ENCODE measurements at regions not wholly inside any gene's neighbourhood (a gene's known extent, or its start where the extent isn't known, plus 50 kb on each side); places are given as distances from the start of the nearest gene placed in this dataset.
"Not testable (repeated sequence)": the region's sequence is repeated elsewhere in the genome, so short reads cannot be mapped to it uniquely, and the experiment has no call there.

GRCh38 chr4:3637326-3638016 lies 105.2 kb upstream of the LRPAP1 start:
- H3K4me3 Mint-ChIP-seq = no peak overlapping the region
- H3K9me3 Mint-ChIP-seq = no peaks in the 10 kb centered on the region
- no peaks in the 10 kb centered on the region for H3K36me3 Mint-ChIP-seq
- no peak for DNase-seq
- H3K27ac Mint-ChIP-seq = no peak overlapping the region
- no peaks in the 10 kb centered on the region for H3K4me1 Mint-ChIP-seq
- peaks cover 2 to 6% (median 6%) of the 10 kb centered on the region in 3 donors for H3K27me3 Mint-ChIP-seq (ENCODE audit: low read depth in 3 of 3)

GRCh38 chr4:3636646-3637320 lies 104.6 kb upstream of the LRPAP1 start:
- Mint-ChIP-seq H3K36me3 (no peaks in the 10 kb centered on the region), H3K27me3 (ENCODE audit: low read depth in 3 of 3) (peaks cover 2 to 6% (median 6%) of the 10 kb centered on the region in 3 donors), H3K9me3 (no peaks in the 10 kb centered on the region), H3K27ac (no peak overlapping the region), H3K4me3 (no peak overlapping the region), H3K4me1 (no peaks in the 10 kb centered on the region)
- no peak for DNase-seq

GRCh38 chr4:3636020-3636419 lies 103.8 kb upstream of the LRPAP1 start:
- not testable (repeated sequence) for H3K4me1 Mint-ChIP-seq; DNase-seq; H3K4me3 Mint-ChIP-seq; H3K9me3 Mint-ChIP-seq; H3K36me3 Mint-ChIP-seq; H3K27ac Mint-ChIP-seq; H3K27me3 Mint-ChIP-seq (ENCODE audit: low read depth in 3 of 3)

DNA sequence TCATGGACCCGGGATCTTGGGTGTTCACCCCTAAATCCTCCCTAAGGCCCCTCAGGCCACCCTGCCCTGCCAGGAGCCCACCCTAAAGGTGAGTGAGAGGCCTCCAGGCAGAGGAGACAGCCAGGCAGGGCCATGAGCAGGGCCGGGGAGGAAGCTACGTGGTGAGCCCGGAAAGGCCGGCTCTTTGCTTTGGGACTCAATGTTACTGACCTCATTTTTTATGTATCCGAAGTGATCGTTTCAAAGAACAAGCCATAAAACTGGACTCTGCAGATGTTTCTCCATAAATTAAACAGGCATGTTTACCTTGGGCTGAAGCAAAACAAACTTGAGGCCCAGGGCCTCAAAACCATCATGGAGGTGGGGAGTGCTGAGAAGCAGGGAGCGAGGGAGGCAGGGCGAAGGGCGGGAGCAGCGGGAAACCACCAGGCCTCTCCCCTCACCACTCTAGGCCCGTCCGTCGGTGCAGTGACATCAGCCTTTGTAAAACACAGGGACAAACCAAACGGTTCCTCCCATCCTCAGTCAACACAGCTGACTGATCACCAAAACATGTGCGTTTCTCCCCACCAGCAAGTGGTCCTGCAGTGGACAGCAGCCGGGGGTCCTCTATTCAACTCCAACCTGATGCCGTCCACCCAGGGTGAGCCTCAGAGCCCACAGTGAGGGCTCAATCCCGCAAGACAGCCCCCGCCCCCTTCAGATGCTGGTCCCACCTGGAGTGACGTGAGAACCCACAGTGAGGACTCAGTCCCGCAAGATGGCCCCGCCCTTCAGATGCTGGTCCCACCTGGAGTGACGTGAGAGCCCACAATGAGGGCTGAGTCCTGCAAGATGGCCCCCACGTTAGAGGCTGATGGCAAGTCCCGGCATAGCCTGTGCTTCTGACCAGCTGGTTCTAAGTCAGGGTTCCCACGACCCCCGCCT lies 102.9 kb upstream of the LRPAP1 start:
- peaks cover 2 to 6% (median 6%) of the 10 kb centered on the region in 3 donors for H3K27me3 Mint-ChIP-seq (ENCODE audit: low read depth in 3 of 3)
- no peak overlapping the region for H3K27ac Mint-ChIP-seq
- H3K4me3 Mint-ChIP-seq = no peak overlapping the region
- H3K36me3 Mint-ChIP-seq = no peaks in the 10 kb centered on the region
- H3K4me1 Mint-ChIP-seq = no peaks in the 10 kb centered on the region
- no peaks in the 10 kb centered on the region for H3K9me3 Mint-ChIP-seq
- DNase-seq = no peak

GRCh38 chr4:3634281-3634857 lies 102.1 kb upstream of the LRPAP1 start:
- no peaks in the 10 kb centered on the region for H3K4me1 Mint-ChIP-seq
- no peak overlapping the region for H3K4me3 Mint-ChIP-seq
- no peak for DNase-seq
- no peak overlapping the region for H3K27ac Mint-ChIP-seq
- no peaks in the 10 kb centered on the region for H3K9me3 Mint-ChIP-seq
- peaks cover 0 to 6% (median 4%) of the 10 kb centered on the region in 3 donors for H3K27me3 Mint-ChIP-seq (ENCODE audit: low read depth in 3 of 3)
- no peaks in the 10 kb centered on the region for H3K36me3 Mint-ChIP-seq

- not testable (repeated sequence) for H3K4me3 Mint-ChIP-seq; DNase-seq; H3K9me3 Mint-ChIP-seq; H3K27me3 Mint-ChIP-seq (ENCODE audit: low read depth in 3 of 3); H3K27ac Mint-ChIP-seq; H3K4me1 Mint-ChIP-seq; H3K36me3 Mint-ChIP-seq
These were observed 101.1 kb upstream of the LRPAP1 start for GRCh38 chr4:3633277-3633676.

DNA sequence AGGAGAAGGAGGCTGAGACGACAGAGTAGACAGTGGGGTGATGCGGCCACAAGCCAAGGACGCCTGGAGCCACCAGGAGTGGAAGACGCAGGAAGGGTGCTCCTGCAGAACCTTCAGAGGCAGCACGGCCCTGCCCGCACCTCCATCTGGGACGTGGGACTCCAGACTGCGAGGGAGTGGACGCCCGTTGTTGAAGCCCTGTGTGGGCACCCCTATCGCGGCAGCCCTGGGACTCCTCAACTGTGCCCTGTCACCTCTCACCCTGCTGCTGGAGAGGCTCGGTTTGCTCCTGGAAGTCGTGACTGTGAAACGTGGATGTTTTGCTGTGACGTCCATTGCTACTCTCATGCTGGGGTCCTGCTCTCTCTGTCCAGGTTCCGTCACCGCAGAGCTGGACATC lies 100.6 kb upstream of the LRPAP1 start:
- not testable (repeated sequence) for H3K27ac Mint-ChIP-seq; H3K4me3 Mint-ChIP-seq; H3K9me3 Mint-ChIP-seq; DNase-seq; H3K27me3 Mint-ChIP-seq (ENCODE audit: low read depth in 3 of 3); H3K36me3 Mint-ChIP-seq; H3K4me1 Mint-ChIP-seq

GRCh38 chr4:3631544-3632266 lies 99.5 kb upstream of the LRPAP1 start:
- not testable (repeated sequence) for H3K4me3 Mint-ChIP-seq; H3K36me3 Mint-ChIP-seq; H3K27me3 Mint-ChIP-seq (ENCODE audit: low read depth in 3 of 3); H3K4me1 Mint-ChIP-seq; H3K27ac Mint-ChIP-seq; DNase-seq; H3K9me3 Mint-ChIP-seq

GRCh38 chr4:3630598-3631543 lies 98.6 kb upstream of the LRPAP1 start:
- peaks cover 0 to 2% (median 0%) of the 10 kb centered on the region in 3 donors for H3K27me3 Mint-ChIP-seq (ENCODE audit: low read depth in 3 of 3)
- DNase-seq = no peak
- H3K36me3 Mint-ChIP-seq = no peaks in the 10 kb centered on the region
- no peak overlapping the region for H3K4me3 Mint-ChIP-seq
- no peaks in the 10 kb centered on the region for H3K4me1 Mint-ChIP-seq
- H3K27ac Mint-ChIP-seq = no peak overlapping the region
- H3K9me3 Mint-ChIP-seq = no peaks in the 10 kb centered on the region

- Mint-ChIP-seq H3K27ac (no peak overlapping the region), H3K4me1 (no peaks in the 10 kb centered on the region), H3K27me3 (ENCODE audit: low read depth in 3 of 3) (peaks cover 0 to 3% (median 2%) of the 10 kb centered on the region in 3 donors), H3K36me3 (no peaks in the 10 kb centered on the region), H3K4me3 (no peak overlapping the region), H3K9me3 (no peaks in the 10 kb centered on the region)
- no peak for DNase-seq
These were observed 97.9 kb upstream of the LRPAP1 start for GRCh38 chr4:3630136-3630597.

- Mint-ChIP-seq H3K4me1 (no peaks in the 10 kb centered on the region), H3K4me3 (no peak overlapping the region), H3K9me3 (no peaks in the 10 kb centered on the region), H3K36me3 (no peaks in the 10 kb centered on the region), H3K27ac (no peak overlapping the region), H3K27me3 (ENCODE audit: low read depth in 3 of 3) (peaks cover 2 to 3% (median 2%) of the 10 kb centered on the region in 3 donors)
- DNase-seq = no peak
These were observed 97.4 kb upstream of the LRPAP1 start for GRCh38 chr4:3629665-3630064.

GRCh38 chr4:3629176-3629575 lies 97.0 kb upstream of the LRPAP1 start:
- H3K27ac Mint-ChIP-seq; H3K4me3 Mint-ChIP-seq; H3K36me3 Mint-ChIP-seq; H3K4me1 Mint-ChIP-seq; H3K27me3 Mint-ChIP-seq (ENCODE audit: low read depth in 3 of 3); DNase-seq; H3K9me3 Mint-ChIP-seq: not testable (repeated sequence)

DNA sequence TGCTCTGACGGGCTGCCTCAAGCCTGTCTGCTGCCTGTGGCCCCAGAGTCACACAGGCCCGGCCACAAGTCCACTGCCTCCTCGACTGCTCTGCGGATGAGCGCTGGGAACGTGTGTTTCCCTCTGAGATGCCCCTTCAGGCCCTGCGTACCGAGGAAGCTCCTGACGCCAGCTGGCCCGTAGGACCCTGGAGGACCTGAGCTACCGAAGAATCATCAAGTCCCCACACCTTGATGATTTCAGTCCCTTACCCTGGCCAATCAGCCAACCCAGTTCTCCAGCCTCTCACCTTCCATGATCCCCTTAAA lies 96.6 kb upstream of the LRPAP1 start:
- no peaks in the 10 kb centered on the region for H3K9me3 Mint-ChIP-seq
- no peak overlapping the region for H3K4me3 Mint-ChIP-seq
- DNase-seq = no peak
- H3K27ac Mint-ChIP-seq = no peak overlapping the region
- no peaks in the 10 kb centered on the region for H3K4me1 Mint-ChIP-seq
- no peaks in the 10 kb centered on the region for H3K36me3 Mint-ChIP-seq
- peaks cover 2 to 5% (median 2%) of the 10 kb centered on the region in 3 donors for H3K27me3 Mint-ChIP-seq (ENCODE audit: low read depth in 3 of 3)

Data from immature natural killer cell (primary cell).